Liver (tissue), 7 donors: ENCODE measurements at regions not wholly inside any gene's neighbourhood (a gene's known extent, or its start where the extent isn't known, plus 50 kb on each side); places are given as distances from the start of the nearest gene placed in this dataset.

Source experiments
- DNase-seq: peaks from one replicate; pipeline ENCODE4 v3.0.0-alpha.2; 2017; ENCODE audit warnings: low spot score
- H3K27ac ChIP-seq, 2 donors: one replicate each; pipeline ENCODE4 v1.7.0; 2013; ENCODE audit warnings: inconsistent platforms in 2 of 2, low read length in 2 of 2, control low read depth in 1 of 2, low read depth in 1 of 2, mild to moderate bottlenecking in 1 of 2
- H3K27me3 ChIP-seq, 4 donors: one replicate each; pipeline versions ENCODE4 v1.6.1 to v1.7.0; 2013; ENCODE audit warnings: low read length in 3 of 4, inconsistent platforms in 1 of 4, mild to moderate bottlenecking in 1 of 4, moderate library complexity in 1 of 4; ENCODE audit not compliant: control insufficient read depth in 4 of 4, insufficient read depth in 4 of 4
- H3K36me3 ChIP-seq, 4 donors: one replicate each; pipeline versions ENCODE4 v1.6.1 to v1.7.0; 2013; ENCODE audit warnings: low read length in 3 of 4, mild to moderate bottlenecking in 3 of 4, low read depth in 1 of 4, moderate library complexity in 1 of 4; ENCODE audit not compliant: control insufficient read depth in 4 of 4, insufficient read depth in 3 of 4
- H3K4me1 ChIP-seq, 4 donors: one replicate each; pipeline versions ENCODE4 v1.6.1 to v1.7.0; 2013; ENCODE audit warnings: low read length in 3 of 4, mild to moderate bottlenecking in 3 of 4, moderate library complexity in 1 of 4; ENCODE audit not compliant: control insufficient read depth in 4 of 4, insufficient read depth in 4 of 4
- H3K4me3 ChIP-seq, 3 donors: one replicate each; pipeline versions ENCODE4 v1.6.1 to v1.7.0; 2013; ENCODE audit warnings: low read length in 3 of 3, control low read depth in 1 of 3, low read depth in 1 of 3, mild to moderate bottlenecking in 1 of 3
- H3K9ac ChIP-seq, 2 donors: one replicate each; pipeline ENCODE4 v1.7.0; 2013; ENCODE audit warnings: low read length in 2 of 2, mild to moderate bottlenecking in 2 of 2, moderate library complexity in 2 of 2, control low read depth in 1 of 2, low read depth in 1 of 2
- H3K9me3 ChIP-seq, 4 donors: one replicate each; pipeline versions ENCODE4 v1.6.1 to v1.7.0; 2013; ENCODE audit warnings: low read length in 3 of 4; ENCODE audit not compliant: control insufficient read depth in 4 of 4
- ATF3 ChIP-seq: IDR thresholded peaks from 2 replicates; pipeline ENCODE4 v1.6.1; 2016; ENCODE audit warnings: antibody characterized with exemption
- EGR1 ChIP-seq, 2 donors: IDR thresholded peaks; 2 replicates each; pipeline ENCODE4 v1.6.1; 2016 to 2018; ENCODE audit warnings: antibody characterized with exemption in 2 of 2, low read depth in 2 of 2
- HNF4G ChIP-seq: IDR thresholded peaks from 2 replicates; pipeline ENCODE4 v1.6.1; 2016; ENCODE audit warnings: antibody characterized with exemption
- NR2F2 ChIP-seq: IDR thresholded peaks from 2 replicates; pipeline ENCODE4 v1.6.1; 2016; ENCODE audit warnings: antibody characterized with exemption
- RAD21 ChIP-seq, 2 donors: IDR thresholded peaks; 2 replicates each; pipeline ENCODE4 v1.6.1; 2016; ENCODE audit warnings: antibody characterized with exemption in 2 of 2, mild to moderate bottlenecking in 2 of 2
- RXRA ChIP-seq, 2 donors: IDR thresholded peaks; 2 replicates each; pipeline ENCODE4 v1.6.1; 2017 to 2018; ENCODE audit warnings: antibody characterized with exemption in 2 of 2, mild to moderate bottlenecking in 1 of 2
- SP1 ChIP-seq: IDR thresholded peaks from 2 replicates; pipeline ENCODE4 v1.6.1; 2018; ENCODE audit warnings: antibody characterized with exemption, mild to moderate bottlenecking
- TAF1 ChIP-seq: conservative IDR thresholded peaks from 2 replicates; pipeline ENCODE4 v1.6.1; 2016; ENCODE audit warnings: antibody characterized with exemption, mild to moderate bottlenecking
- YY1 ChIP-seq: IDR thresholded peaks from 2 replicates; pipeline ENCODE4 v1.6.1; 2016; ENCODE audit warnings: antibody characterized with exemption, mild to moderate bottlenecking
- ZBTB33 ChIP-seq: IDR thresholded peaks from 2 replicates; pipeline ENCODE4 v1.6.1; 2016; ENCODE audit warnings: antibody characterized with exemption
- WGBS: extraction: QIAGEN DNeasy Blood & Tissue Kit; methylation state at CpG from one replicate; pipeline ENCODE4 v1.1.7; 2013; 5-methylcytosine and 5-hydroxymethylcytosine counted together
- TF ChIP-seq, protein P1 (sequence below): IDR thresholded peaks from 2 replicates; pipeline ENCODE4 v1.6.1; 2016; ENCODE audit warnings: antibody characterized with exemption, mild to moderate bottlenecking
- TF ChIP-seq, protein P2 (sequence below): IDR thresholded peaks from 2 replicates; pipeline ENCODE4 v1.6.1; 2016; ENCODE audit warnings: antibody characterized with exemption
- donor health status: healthy.
- donor health status: healthy.
- donor health status: healthy.
- donor health status: healthy.

- no peak overlapping the region for H3K4me3 ChIP-seq
- peaks cover 0 to 11% (median 5%) of the 10 kb centered on the region in 4 donors for H3K4me1 ChIP-seq
- no peak for DNase-seq
- H3K9me3 ChIP-seq: no peaks in the 10 kb centered on the region
- no peak overlapping the region for H3K9ac ChIP-seq
- H3K27ac ChIP-seq: no peak overlapping the region
- WGBS: 95% methylated on average over 6 of the region's 6 CpGs
- H3K27me3 ChIP-seq: no peaks in the 10 kb centered on the region
- H3K36me3 ChIP-seq: no peaks in the 10 kb centered on the region
- TF ChIP-seq RXRA (IDR thresholded peaks at IDR 0.05) (no peak), SP1 (no peak), EGR1 (IDR thresholded peaks at IDR 0.05; ENCODE audit: low read depth in 2 of 2) (no peak), NR2F2 (no peak), ZBTB33 (no peak), TAF1 (no peak), HNF4G (no peak), RAD21 (IDR thresholded peaks at IDR 0.05) (no peak), YY1 (no peak)
- TF ChIP-seq, protein P1, sequence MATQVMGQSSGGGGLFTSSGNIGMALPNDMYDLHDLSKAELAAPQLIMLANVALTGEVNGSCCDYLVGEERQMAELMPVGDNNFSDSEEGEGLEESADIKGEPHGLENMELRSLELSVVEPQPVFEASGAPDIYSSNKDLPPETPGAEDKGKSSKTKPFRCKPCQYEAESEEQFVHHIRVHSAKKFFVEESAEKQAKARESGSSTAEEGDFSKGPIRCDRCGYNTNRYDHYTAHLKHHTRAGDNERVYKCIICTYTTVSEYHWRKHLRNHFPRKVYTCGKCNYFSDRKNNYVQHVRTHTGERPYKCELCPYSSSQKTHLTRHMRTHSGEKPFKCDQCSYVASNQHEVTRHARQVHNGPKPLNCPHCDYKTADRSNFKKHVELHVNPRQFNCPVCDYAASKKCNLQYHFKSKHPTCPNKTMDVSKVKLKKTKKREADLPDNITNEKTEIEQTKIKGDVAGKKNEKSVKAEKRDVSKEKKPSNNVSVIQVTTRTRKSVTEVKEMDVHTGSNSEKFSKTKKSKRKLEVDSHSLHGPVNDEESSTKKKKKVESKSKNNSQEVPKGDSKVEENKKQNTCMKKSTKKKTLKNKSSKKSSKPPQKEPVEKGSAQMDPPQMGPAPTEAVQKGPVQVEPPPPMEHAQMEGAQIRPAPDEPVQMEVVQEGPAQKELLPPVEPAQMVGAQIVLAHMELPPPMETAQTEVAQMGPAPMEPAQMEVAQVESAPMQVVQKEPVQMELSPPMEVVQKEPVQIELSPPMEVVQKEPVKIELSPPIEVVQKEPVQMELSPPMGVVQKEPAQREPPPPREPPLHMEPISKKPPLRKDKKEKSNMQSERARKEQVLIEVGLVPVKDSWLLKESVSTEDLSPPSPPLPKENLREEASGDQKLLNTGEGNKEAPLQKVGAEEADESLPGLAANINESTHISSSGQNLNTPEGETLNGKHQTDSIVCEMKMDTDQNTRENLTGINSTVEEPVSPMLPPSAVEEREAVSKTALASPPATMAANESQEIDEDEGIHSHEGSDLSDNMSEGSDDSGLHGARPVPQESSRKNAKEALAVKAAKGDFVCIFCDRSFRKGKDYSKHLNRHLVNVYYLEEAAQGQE: no peak
- TF ChIP-seq, protein P2, sequence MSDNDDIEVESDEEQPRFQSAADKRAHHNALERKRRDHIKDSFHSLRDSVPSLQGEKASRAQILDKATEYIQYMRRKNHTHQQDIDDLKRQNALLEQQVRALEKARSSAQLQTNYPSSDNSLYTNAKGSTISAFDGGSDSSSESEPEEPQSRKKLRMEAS: no peak
Measured at GRCh38 chr7:131032786-131033185, 294.9 kb upstream of the MKLN1 start.

DNA sequence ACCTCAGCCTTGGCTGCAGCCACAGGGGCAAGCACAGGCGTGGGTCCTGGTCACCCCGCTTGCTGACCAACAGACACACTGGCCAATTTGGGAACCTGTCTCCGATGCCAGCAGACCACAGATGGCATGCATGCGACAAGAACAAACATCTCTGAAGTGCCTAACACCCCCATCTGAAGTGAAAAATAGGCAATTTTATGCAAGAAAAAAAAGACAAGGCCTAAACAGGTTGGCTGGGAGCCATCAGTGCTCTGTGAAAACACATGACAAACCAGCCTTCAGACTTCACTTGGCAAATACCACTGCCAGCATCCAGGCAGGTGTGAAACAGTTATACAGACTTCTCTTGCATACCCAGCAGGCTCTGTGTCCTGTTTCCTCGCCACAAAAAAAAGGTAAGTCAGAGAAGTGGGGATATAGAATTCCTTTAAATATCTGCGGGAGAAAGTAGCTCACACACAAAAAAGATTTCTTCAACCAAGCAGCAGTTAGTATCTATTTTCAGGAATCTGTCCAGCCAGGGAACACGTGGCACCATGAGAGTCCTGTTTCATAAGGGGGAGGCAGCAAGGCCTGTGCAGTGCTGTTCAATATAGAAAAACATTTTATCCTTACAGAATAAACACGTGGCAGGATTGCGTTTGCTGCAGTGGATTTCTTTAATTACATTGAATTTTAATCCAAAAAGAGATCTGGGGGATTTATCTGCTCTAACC, 293.4 kb upstream of the MKLN1 start:
- Histone ChIP-seq H3K4me3 (no peak overlapping the region), H3K9me3 (no peaks in the 10 kb centered on the region), H3K4me1 (peaks cover 0 to 9% (median 4%) of the 10 kb centered on the region in 4 donors), H3K27ac (no peak overlapping the region), H3K9ac (no peak overlapping the region), H3K27me3 (no peaks in the 10 kb centered on the region), H3K36me3 (no peaks in the 10 kb centered on the region)
- TF ChIP-seq ATF3: no peak
- TF ChIP-seq, protein P1: peak; percentile 16
- 87% methylated on average over 9 of the region's 9 CpGs for whole genome bisulfite sequencing
- no peak for DNase-seq
